H1 (cell line): ENCODE measurements at regions not wholly inside any gene's neighbourhood (a gene's known extent, or its start where the extent isn't known, plus 50 kb on each side); places are given as distances from the start of the nearest gene placed in this dataset.

Experiments
- FOSL1 ChIP-seq: IDR thresholded peaks from 2 replicates; pipeline ENCODE4 v1.6.1; 2011; ENCODE audit warnings: mild to moderate bottlenecking, low read depth, low read length, moderate library complexity; ENCODE audit not compliant: insufficient read depth
- POLR2A ChIP-seq, 2 experiments: IDR thresholded peaks; 1 replicate in 1 of 2; 2 replicates in 1 of 2; pipeline ENCODE4 v1.6.1; 2011; ENCODE audit warnings: low read depth in 2 of 2, low read length in 2 of 2, mild to moderate bottlenecking in 2 of 2; ENCODE audit errors: control extremely low read depth in 1 of 2
- SRF ChIP-seq: IDR thresholded peaks from 2 replicates; pipeline ENCODE4 v1.6.1; 2011; ENCODE audit warnings: mild to moderate bottlenecking, low read depth, low read length, moderate library complexity
- SUZ12 ChIP-seq: fragments of 200-600 bp; sonication (generic); IDR thresholded peaks from 2 replicates; pipeline ENCODE4 v1.6.1; 2012; ENCODE audit warnings: mild to moderate bottlenecking, inconsistent platforms, low read length, moderate library complexity, mixed read lengths
- TF ChIP-seq, protein P1 (sequence below): fragments of 300-600 bp; sonication (generic); IDR thresholded peaks from 2 replicates; pipeline ENCODE4 v1.7.1; 2012; ENCODE audit warnings: low read length, moderate library complexity, mild to moderate bottlenecking, inconsistent platforms; ENCODE audit not compliant: insufficient replicate concordance

DNA sequence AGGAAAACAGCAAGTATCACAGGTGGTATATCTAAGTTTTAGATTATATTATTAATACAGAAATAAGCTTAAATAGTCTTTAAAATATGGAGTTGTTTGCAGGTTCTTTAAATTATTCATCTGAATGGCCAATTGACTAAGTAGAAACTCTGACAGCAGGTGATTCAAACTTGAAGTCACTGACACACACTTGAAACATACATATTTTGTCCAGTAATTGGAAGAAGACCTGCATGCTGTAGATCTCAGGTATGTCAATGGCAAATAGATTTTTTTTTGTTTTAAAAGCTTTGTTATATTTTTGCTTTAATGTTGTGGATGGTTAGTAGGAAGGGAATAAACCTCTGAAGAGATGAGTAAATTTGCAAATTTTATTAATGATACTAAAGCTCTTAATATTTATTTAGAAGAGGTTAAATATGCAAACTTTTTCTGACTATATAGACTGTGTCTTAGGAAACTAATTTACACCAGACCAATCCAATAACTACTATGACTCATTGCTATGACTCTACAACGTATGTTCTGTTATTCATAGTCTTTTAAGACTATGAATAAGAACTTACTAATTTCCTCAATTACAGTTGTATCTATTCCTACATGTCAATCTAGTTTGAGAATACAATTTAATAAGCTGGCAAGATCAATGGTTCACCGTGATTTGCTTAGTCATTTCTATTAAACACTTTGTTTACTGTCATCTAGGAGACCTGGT is 53.9 kb upstream of the RORB start (continued):
- TF ChIP-seq, protein P1, sequence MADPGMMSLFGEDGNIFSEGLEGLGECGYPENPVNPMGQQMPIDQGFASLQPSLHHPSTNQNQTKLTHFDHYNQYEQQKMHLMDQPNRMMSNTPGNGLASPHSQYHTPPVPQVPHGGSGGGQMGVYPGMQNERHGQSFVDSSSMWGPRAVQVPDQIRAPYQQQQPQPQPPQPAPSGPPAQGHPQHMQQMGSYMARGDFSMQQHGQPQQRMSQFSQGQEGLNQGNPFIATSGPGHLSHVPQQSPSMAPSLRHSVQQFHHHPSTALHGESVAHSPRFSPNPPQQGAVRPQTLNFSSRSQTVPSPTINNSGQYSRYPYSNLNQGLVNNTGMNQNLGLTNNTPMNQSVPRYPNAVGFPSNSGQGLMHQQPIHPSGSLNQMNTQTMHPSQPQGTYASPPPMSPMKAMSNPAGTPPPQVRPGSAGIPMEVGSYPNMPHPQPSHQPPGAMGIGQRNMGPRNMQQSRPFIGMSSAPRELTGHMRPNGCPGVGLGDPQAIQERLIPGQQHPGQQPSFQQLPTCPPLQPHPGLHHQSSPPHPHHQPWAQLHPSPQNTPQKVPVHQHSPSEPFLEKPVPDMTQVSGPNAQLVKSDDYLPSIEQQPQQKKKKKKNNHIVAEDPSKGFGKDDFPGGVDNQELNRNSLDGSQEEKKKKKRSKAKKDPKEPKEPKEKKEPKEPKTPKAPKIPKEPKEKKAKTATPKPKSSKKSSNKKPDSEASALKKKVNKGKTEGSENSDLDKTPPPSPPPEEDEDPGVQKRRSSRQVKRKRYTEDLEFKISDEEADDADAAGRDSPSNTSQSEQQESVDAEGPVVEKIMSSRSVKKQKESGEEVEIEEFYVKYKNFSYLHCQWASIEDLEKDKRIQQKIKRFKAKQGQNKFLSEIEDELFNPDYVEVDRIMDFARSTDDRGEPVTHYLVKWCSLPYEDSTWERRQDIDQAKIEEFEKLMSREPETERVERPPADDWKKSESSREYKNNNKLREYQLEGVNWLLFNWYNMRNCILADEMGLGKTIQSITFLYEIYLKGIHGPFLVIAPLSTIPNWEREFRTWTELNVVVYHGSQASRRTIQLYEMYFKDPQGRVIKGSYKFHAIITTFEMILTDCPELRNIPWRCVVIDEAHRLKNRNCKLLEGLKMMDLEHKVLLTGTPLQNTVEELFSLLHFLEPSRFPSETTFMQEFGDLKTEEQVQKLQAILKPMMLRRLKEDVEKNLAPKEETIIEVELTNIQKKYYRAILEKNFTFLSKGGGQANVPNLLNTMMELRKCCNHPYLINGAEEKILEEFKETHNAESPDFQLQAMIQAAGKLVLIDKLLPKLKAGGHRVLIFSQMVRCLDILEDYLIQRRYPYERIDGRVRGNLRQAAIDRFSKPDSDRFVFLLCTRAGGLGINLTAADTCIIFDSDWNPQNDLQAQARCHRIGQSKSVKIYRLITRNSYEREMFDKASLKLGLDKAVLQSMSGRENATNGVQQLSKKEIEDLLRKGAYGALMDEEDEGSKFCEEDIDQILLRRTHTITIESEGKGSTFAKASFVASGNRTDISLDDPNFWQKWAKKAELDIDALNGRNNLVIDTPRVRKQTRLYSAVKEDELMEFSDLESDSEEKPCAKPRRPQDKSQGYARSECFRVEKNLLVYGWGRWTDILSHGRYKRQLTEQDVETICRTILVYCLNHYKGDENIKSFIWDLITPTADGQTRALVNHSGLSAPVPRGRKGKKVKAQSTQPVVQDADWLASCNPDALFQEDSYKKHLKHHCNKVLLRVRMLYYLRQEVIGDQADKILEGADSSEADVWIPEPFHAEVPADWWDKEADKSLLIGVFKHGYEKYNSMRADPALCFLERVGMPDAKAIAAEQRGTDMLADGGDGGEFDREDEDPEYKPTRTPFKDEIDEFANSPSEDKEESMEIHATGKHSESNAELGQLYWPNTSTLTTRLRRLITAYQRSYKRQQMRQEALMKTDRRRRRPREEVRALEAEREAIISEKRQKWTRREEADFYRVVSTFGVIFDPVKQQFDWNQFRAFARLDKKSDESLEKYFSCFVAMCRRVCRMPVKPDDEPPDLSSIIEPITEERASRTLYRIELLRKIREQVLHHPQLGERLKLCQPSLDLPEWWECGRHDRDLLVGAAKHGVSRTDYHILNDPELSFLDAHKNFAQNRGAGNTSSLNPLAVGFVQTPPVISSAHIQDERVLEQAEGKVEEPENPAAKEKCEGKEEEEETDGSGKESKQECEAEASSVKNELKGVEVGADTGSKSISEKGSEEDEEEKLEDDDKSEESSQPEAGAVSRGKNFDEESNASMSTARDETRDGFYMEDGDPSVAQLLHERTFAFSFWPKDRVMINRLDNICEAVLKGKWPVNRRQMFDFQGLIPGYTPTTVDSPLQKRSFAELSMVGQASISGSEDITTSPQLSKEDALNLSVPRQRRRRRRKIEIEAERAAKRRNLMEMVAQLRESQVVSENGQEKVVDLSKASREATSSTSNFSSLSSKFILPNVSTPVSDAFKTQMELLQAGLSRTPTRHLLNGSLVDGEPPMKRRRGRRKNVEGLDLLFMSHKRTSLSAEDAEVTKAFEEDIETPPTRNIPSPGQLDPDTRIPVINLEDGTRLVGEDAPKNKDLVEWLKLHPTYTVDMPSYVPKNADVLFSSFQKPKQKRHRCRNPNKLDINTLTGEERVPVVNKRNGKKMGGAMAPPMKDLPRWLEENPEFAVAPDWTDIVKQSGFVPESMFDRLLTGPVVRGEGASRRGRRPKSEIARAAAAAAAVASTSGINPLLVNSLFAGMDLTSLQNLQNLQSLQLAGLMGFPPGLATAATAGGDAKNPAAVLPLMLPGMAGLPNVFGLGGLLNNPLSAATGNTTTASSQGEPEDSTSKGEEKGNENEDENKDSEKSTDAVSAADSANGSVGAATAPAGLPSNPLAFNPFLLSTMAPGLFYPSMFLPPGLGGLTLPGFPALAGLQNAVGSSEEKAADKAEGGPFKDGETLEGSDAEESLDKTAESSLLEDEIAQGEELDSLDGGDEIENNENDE: no peak
- no peak for TF ChIP-seq POLR2A (IDR thresholded peaks at IDR 0.05; ENCODE audit: control extremely low read depth in 1 of 2, low read depth in 2 of 2, low read length in 2 of 2)
- no peak for TF ChIP-seq SRF
- no peak for TF ChIP-seq SUZ12
- TF ChIP-seq FOSL1: no peak
